Right renal pelvis (tissue), 4 donors: ENCODE measurements at regions not wholly inside any gene's neighbourhood (a gene's known extent, or its start where the extent isn't known, plus 50 kb on each side); places are given as distances from the start of the nearest gene placed in this dataset.

Source experiments
- DNase-seq, 4 donors: peaks; one replicate each; pipeline ENCODE4 v3.0.0-alpha.2; 2013; ENCODE audit warnings: low read depth in 4 of 4, low spot score in 3 of 4, missing footprints in 1 of 4

GRCh38 chr12:77578466-77579220, 252.1 kb upstream of the NAV3 start:
- DNase-seq = no peak

DNA sequence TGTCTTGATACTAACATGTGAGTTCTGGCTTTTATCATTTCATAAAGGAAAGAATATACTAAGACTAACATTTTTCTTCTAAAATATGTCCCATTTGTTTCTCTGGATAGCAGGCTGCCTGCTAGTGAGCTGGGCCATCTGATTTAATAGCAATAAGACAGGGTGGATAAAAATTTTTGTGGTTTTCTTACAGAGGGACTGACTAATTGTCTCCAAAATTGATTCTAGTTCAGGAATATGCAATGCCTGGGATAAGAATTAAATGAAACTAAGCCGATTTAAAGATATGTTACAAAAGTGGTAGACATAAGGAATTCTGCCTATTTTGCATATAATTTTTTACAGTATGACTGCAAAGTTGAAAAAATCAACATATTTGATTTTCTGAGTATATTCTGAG, 252.9 kb upstream of the NAV3 start:
- DNase-seq = no peak

GRCh38 chr12:77575376-77575919, 255.2 kb upstream of the NAV3 start:
- no peak for DNase-seq

GRCh38 chr12:77572371-77572770, 258.3 kb upstream of the NAV3 start:
- DNase-seq = no peak

DNA sequence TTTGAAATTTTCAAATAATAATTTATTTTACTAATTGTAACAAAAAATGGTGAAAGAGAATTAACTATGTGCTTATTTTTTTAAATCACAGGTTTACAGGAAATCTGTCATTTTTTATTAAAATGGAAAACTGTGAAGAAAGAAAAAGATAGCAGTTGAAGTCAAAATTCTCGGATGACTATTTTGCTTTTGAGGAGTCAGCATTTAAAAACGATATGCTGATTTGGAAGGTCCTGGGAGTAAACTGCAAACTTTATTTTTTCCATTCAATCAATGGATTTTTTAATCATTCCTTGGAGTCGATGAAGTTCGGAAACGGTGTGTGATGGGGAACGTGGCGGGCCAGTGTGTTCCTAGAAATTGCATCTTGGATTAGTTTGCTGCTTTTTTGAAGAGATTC, 258.9 kb upstream of the NAV3 start:
- DNase-seq = no peak

DNA sequence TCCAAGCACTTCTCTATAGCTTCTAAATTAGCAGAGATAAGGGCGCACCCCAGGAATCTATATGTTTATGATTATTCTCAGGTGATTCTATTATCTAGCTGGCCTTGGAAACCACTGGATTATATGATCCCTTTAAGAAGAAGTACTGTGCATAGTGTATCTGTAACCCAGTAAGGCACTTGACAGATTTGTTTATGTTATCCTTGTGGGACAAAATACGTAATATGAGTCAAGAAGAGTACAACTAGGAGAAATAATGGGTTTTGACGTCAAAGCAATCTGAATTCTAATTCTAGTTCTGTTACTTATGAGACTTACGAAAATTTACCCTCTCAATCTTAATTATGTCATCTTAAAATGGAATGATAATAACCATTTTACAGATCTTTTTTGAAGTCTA, 259.6 kb upstream of the NAV3 start:
- DNase-seq = no peak

DNA sequence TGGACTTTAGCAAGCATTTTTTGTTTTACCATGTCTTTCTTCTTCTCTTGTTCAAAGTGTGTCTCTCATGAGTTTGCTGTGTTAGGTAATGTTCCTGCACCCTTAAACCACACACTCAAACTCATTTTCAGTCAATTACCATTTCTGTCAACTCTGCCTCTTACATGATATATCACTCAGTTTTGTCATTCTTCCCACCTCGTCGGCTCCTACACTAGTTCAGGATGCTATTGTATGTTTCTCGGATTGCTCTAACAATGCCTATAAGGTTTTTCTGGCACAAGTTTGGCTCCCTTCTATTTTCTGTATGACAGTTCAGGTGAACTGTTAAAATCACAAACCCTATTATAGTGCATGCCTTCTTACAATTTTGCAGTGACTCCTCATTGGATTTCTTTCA, 260.8 kb upstream of the NAV3 start:
- DNase-seq = no peak

DNA sequence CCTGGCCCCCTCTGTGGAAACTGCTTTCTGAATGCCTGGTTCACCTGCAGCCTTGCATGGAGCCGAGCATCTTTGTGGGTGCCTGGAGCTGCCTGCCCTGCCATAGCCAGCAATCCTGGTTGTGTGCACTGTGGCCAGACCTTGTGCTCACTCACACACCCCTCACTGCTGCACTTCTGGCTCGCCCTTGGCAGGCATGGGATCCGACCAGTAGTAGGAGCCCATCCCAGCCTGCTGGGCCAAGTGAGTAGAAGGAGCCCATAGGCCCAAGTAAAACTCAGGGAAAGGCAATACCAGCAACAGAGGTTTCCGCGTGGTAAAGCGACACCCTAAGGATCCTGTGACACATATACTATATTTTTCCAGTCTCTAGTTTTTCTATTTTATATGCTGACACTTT, 270.0 kb upstream of the NAV3 start:
- no peak for DNase-seq

GRCh38 chr12:77559400-77560074, 271.2 kb upstream of the NAV3 start:
- DNase-seq = no peak

DNA sequence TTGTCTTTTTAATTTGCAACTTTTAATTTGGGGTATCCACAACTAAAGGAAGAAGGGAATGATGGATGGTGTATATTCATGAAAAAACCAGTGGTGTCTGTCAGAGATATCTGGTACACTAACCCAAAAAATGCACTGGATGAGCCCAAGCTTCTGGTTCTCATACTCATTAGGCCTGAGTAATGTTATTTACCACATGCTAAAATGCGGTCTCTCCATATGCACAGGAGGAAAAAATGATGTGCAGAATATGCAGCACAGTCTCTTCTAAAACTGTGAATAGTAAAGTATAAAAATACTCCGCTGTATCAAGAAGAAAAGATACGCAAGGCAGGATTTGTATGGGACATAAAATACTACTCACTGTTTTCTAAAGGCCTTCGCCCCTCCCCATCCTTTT, 275.6 kb upstream of the NAV3 start:
- DNase-seq = no peak

- DNase-seq = no peak
These were observed 276.6 kb upstream of the NAV3 start for GRCh38 chr12:77553976-77554619.

GRCh38 chr12:77549383-77550128, 281.1 kb upstream of the NAV3 start:
- DNase-seq = no peak

DNA sequence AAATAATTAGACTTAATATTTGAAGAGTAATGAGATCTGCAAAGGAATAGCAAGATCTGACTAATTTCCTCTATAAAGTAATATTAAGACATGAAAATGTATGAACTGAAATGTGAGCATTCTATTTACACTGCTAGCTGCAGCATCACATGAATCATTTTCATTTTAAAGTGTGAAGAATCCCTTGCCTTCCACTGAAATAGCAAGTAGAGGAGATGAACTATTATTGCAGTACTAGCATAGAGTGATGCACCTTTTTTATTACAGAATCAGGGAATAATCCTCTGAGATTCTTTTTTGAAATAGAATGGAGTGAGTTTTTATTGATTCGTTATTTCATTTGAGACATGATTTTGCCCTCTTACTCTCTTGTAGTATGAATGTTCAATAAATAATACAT, 281.9 kb upstream of the NAV3 start:
- DNase-seq = no peak

DNA sequence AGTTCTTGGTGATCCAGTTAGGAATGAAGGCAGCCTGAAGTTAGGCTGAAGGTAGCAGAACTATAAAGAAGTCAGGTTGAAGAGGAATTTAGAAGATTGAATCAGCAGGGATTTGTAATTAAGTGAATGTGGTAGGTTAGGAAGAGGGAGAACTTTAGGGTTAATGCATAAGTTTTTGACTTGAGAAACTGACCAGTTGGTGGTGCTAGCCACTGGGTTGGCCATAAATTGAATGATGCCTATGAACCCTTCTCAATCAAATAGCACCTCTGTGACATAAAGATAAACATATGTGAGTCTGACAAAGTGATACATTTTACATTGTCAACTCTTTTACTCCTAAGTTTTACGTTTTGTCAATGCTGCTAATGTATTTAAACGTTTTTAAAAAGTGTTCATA, 290.6 kb upstream of the NAV3 start:
- DNase-seq = no peak

GRCh38 chr12:77537663-77538062, 293.0 kb upstream of the NAV3 start:
- DNase-seq = no peak

- no peak for DNase-seq
These were observed 295.0 kb upstream of the NAV3 start for GRCh38 chr12:77535734-77536133.

DNA sequence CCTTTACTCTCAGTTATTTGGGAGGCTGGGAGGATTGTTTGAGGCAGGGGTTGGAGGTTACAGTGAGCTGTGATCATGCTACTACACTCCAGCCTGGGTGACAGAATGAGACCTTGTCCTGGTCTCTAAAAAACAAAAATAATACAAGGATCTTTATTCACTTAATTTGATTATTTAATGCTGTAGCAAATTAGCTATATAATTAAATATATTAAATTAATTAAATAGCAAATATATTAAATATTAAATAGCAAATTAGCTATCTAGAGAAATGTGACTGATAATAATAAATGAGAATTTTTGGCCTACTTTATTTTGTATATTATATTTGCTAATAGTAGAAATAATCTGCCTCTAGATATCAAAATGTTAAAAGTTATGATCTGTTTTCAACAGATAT, 298.8 kb upstream of the NAV3 start:
- no peak for DNase-seq

DNA sequence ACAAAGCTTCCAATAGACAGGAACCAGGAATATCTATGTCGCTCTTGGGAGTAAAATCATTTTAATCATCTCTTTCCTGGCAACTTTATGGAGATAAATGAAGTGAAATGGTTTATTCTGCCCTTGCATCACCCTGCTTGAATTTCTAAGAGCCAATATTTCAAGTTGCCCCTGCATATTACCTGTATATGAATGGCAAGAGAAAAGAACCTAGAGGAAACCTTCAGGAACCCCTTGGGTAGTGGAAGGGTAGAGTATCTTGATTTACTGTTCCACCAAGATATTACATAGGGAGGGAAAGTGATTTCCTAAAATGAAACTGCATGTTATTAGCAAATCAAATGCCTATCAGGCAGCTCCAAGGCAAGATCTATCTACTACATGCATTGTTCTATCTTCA, 308.4 kb upstream of the NAV3 start:
- no peak for DNase-seq

GRCh38 chr12:77521508-77522115, 309.1 kb upstream of the NAV3 start:
- DNase-seq = peak in 1 of 4 donors; percentile 7

- no peak for DNase-seq
These were observed 316.2 kb upstream of the NAV3 start for GRCh38 chr12:77514511-77514910.

GRCh38 chr12:77510985-77511384, 319.7 kb upstream of the NAV3 start:
- no peak for DNase-seq
